GM23248 (cell line): ENCODE measurements at regions not wholly inside any gene's neighbourhood (a gene's known extent, or its start where the extent isn't known, plus 50 kb on each side); places are given as distances from the start of the nearest gene placed in this dataset.

ENCODE experiments used
- DNase-seq: peaks from one replicate; pipeline ENCODE4 v3.0.0-alpha.2; 2015
- H2AFZ ChIP-seq: fragments of 200-600 bp; sonication (generic); 2 replicates; pipeline ENCODE4 v1.6.1; 2016; ENCODE audit warnings: antibody characterized with exemption
- H3F3A ChIP-seq: fragments of 200-600 bp; sonication (generic); 2 replicates; pipeline ENCODE4 v1.6.1; 2016; ENCODE audit warnings: mild to moderate bottlenecking, antibody characterized with exemption, mixed run types; ENCODE audit not compliant: insufficient read depth
- H3K27ac ChIP-seq: fragments of 200-600 bp; sonication (generic); 2 replicates; pipeline ENCODE4 v1.5.1; 2016; ENCODE audit warnings: mild to moderate bottlenecking
- H3K27me3 ChIP-seq: fragments of 200-600 bp; sonication (generic); replicated peaks from 2 replicates; pipeline ENCODE4 v1.6.1; 2016; ENCODE audit warnings: mild to moderate bottlenecking; ENCODE audit not compliant: insufficient read depth
- H3K36me3 ChIP-seq: fragments of 200-600 bp; sonication (generic); 2 replicates; pipeline ENCODE4 v1.6.1; 2016; ENCODE audit warnings: low read depth, mild to moderate bottlenecking
- H3K4me1 ChIP-seq: fragments of 200-600 bp; sonication (generic); 2 replicates; pipeline ENCODE4 v1.6.1; 2016; ENCODE audit warnings: mild to moderate bottlenecking; ENCODE audit not compliant: insufficient read depth
- H3K4me2 ChIP-seq: fragments of 200-600 bp; sonication (generic); one replicate; pipeline ENCODE4 v1.6.1; 2016; ENCODE audit warnings: mild to moderate bottlenecking; ENCODE audit not compliant: unreplicated experiment
- H3K4me3 ChIP-seq: fragments of 200-600 bp; sonication (generic); 2 replicates; pipeline ENCODE4 v1.5.1; 2016; ENCODE audit warnings: mild to moderate bottlenecking
- H3K79me2 ChIP-seq: fragments of 200-600 bp; sonication (generic); 2 replicates; pipeline ENCODE4 v1.6.1; 2016; ENCODE audit warnings: mild to moderate bottlenecking; ENCODE audit not compliant: insufficient read depth
- H3K9ac ChIP-seq: fragments of 200-600 bp; sonication (generic); 2 replicates; pipeline ENCODE4 v1.6.1; 2016; ENCODE audit warnings: mild to moderate bottlenecking
- H3K9me2 ChIP-seq: fragments of 200-600 bp; sonication (generic); 2 replicates; pipeline ENCODE4 v1.6.1; 2016; ENCODE audit warnings: mixed run types, mild to moderate bottlenecking, moderate library complexity; ENCODE audit not compliant: insufficient read depth
- H3K9me3 ChIP-seq: fragments of 200-600 bp; sonication (generic); one replicate; pipeline ENCODE4 v1.6.1; 2017; ENCODE audit warnings: low read depth
- H4K20me1 ChIP-seq: fragments of 200-600 bp; sonication (generic); 2 replicates; pipeline ENCODE4 v1.6.0; 2016; ENCODE audit not compliant: insufficient read depth
- EZH2 ChIP-seq: fragments of 200-600 bp; sonication (generic); IDR thresholded peaks from 2 replicates; pipeline ENCODE4 v1.6.1; 2018; ENCODE audit warnings: antibody characterized with exemption, mild to moderate bottlenecking; ENCODE audit not compliant: insufficient read depth, poor library complexity, severe bottlenecking
- EZH2phosphoT487 ChIP-seq: fragments of 200-600 bp; sonication (generic); IDR thresholded peaks from 2 replicates; pipeline ENCODE4 v1.6.1; 2018; ENCODE audit warnings: antibody characterized with exemption, moderate library complexity, mild to moderate bottlenecking, low read depth; ENCODE audit not compliant: insufficient read depth
- WGBS, 2 experiments: methylation state at CpG; one replicate each; pipeline ENCODE4 v1.1.6; 2015 to 2017; ENCODE audit warnings: low lambda C conversion rate in 2 of 2, low coverage in 1 of 2; ENCODE audit errors: missing lambda C conversion rate in 2 of 2; 5-methylcytosine and 5-hydroxymethylcytosine counted together
- in situ Hi-C: fragments of 300-500 bp; cut with MboI; formaldehyde crosslinking; loops from 2 replicates; pipeline ENCODE4 v1.15.0; 2020

DNA sequence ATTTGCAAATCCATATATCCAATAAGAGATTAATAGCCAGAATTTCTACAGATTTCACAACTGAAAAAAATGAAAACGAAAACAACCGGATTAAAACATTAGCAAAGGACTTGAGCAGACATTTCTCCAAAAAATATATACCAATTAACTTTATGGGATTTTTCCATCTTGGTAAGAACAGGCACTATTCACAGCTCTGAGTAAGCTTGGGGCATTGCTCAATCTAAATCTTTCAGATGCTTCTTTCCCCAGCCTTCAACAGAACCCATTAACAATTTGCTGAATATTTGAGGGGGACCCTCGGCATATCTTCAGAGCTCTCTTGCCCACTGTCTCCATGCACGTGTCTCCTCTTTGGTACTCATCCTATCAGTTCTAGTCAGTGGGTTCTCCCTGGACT lies 111.7 kb upstream of the CD93 start:
- no peak overlapping the region for H2AFZ ChIP-seq
- no peak overlapping the region for H3K9ac ChIP-seq
- no peaks in the 10 kb centered on the region for H3K9me2 ChIP-seq
- no peak overlapping the region for H3K4me2 ChIP-seq
- H3K36me3 ChIP-seq, result no peaks in the 10 kb centered on the region
- H3K27me3 ChIP-seq, result no peaks in the 10 kb centered on the region
- in situ Hi-C loops, result no loop called here
- H3K4me1 ChIP-seq, result 0 out of 2 replicates have a peak, but pooled peaks cover 7% of the 10 kb centered on the region
- H3K27ac ChIP-seq, result no peak overlapping the region
- no peak overlapping the region for H3K4me3 ChIP-seq
- H3F3A ChIP-seq, result peaks cover 6% of the 10 kb centered on the region; the same call in 1 of the 2 replicates
- no peaks in the 10 kb centered on the region for H4K20me1 ChIP-seq
- H3K9me3 ChIP-seq, result no peaks in the 10 kb centered on the region
- 76 to 86% methylated on average over 4 of the region's 4 CpGs for WGBS, 2 experiments
- no peak for TF ChIP-seq EZH2
- TF ChIP-seq EZH2phosphoT487, result no peak
- H3K79me2 ChIP-seq, result no peaks in the 10 kb centered on the region
- peak; percentile 63 for DNase-seq

DNA sequence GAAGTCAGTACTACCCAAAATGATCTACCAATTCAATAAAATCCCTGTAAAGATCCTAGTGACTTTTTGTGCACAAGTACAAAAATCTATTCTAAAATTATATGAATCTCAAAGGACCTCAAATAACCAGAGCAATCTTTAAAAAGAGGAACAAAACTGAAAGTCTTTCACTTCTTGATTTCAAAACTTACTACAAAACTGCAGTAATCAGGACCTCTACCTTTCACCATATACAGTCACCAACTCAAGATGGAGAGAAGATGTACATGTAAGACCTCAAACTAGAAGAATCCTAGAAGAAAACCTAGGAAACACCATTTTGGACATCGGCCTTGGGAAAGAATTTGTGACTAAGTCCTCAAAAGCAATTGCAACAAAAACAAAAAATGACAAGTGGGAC lies 109.5 kb upstream of the CD93 start:
- Histone ChIP-seq H3K4me2 (no peak overlapping the region), H3K4me1 (0 out of 2 replicates have a peak, but pooled peaks cover 7% of the 10 kb centered on the region), H3K79me2 (no peaks in the 10 kb centered on the region), H3K36me3 (no peaks in the 10 kb centered on the region), H3K4me3 (no peak overlapping the region), H3K9me3 (no peaks in the 10 kb centered on the region), H3F3A (peaks cover 6% of the 10 kb centered on the region; the same call in 1 of the 2 replicates), H3K9me2 (no peaks in the 10 kb centered on the region), H3K27me3 (no peaks in the 10 kb centered on the region), H3K27ac (no peak overlapping the region), H4K20me1 (no peaks in the 10 kb centered on the region), H2AFZ (no peak overlapping the region), H3K9ac (no peak overlapping the region)
- in situ Hi-C loops, result no loop called here
- DNase-seq, result no peak
- TF ChIP-seq EZH2, result no peak
- no peak for TF ChIP-seq EZH2phosphoT487
- 83 to 100% methylated on average over 1 of the region's 1 CpG for WGBS, 2 experiments

DNA sequence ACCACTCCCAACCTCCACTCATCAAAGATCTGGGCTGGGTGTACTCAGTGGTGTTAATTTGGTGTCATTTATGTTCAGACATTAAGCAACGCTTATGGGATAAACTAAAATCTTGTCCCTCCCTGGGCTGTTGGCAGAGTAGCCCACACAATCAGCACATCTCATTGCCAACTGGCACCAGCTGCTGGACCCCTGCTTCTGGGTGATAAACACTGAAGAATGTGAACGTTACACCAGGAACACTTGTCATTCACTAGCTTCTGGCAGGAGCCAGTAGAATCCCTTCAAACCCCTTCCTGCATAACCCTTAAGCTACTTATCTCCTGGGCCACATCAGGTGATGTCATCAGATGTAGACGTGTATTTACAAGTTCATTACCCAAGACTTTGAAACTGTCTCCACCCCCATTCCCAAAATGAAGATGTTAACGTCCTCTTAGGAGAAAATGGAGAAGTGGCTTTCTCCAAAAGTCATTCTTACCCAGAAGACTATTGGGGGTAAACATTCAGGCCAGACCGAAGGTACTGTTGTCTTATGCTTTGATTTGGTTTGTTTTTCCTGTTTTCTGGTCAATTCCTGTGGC lies 107.8 kb upstream of the CD93 start:
- Histone ChIP-seq H3K79me2 (no peaks in the 10 kb centered on the region), H3K27me3 (no peaks in the 10 kb centered on the region), H2AFZ (no peak overlapping the region; the same call in 1 of the 2 replicates), H3K4me3 (no peak overlapping the region), H3K4me1 (0 out of 2 replicates have a peak, but pooled peaks cover 7% of the 10 kb centered on the region), H3F3A (peaks cover 6% of the 10 kb centered on the region; the same call in 1 of the 2 replicates), H3K9ac (no peak overlapping the region), H3K27ac (no peak overlapping the region), H3K4me2 (no peak overlapping the region), H3K9me2 (no peaks in the 10 kb centered on the region), H4K20me1 (no peaks in the 10 kb centered on the region), H3K9me3 (no peaks in the 10 kb centered on the region), H3K36me3 (no peaks in the 10 kb centered on the region)
- DNase-seq, result no peak
- TF ChIP-seq EZH2phosphoT487 (no peak), EZH2 (no peak)
- in situ Hi-C loops, result no loop called here
- 37 to 38% methylated on average over 5 of the region's 5 CpGs for WGBS, 2 experiments

DNA sequence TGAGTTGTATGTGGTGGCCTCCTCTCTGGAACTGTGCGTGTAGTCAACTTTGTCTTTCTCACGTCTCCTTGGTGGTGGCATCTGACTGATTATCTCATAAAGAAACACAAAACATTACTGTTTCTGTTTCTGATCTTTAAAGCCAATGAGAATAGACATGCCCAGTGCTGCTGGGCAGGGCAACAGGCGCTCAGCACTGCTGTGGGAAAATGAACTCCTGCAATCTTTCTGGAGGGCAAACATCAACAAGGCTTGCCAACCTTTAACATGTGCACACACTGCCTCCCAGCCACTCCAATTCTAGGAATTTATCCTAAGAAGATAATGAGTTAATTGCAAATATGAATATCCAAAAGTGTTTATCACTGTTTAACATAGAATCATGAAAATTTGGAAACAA lies 106.3 kb upstream of the CD93 start:
- Histone ChIP-seq H3K9me3 (no peaks in the 10 kb centered on the region), H3K27me3 (no peaks in the 10 kb centered on the region), H3K36me3 (no peaks in the 10 kb centered on the region), H4K20me1 (no peaks in the 10 kb centered on the region), H3K27ac (no peak overlapping the region), H3K9ac (no peak overlapping the region), H3K4me1 (no peaks in the 10 kb centered on the region), H3F3A (peaks cover 3% of the 10 kb centered on the region; the same call in 1 of the 2 replicates), H3K9me2 (no peaks in the 10 kb centered on the region), H2AFZ (no peak overlapping the region), H3K79me2 (no peaks in the 10 kb centered on the region), H3K4me2 (no peak overlapping the region), H3K4me3 (no peak overlapping the region)
- in situ Hi-C loops, result no loop called here
- no peak for DNase-seq
- 89 to 94% methylated on average over 3 of the region's 3 CpGs for WGBS, 2 experiments
- TF ChIP-seq EZH2phosphoT487, result no peak
- TF ChIP-seq EZH2, result no peak
